WTC11 (cell line): ENCODE measurements at regions not wholly inside any gene's neighbourhood (a gene's known extent, or its start where the extent isn't known, plus 50 kb on each side); places are given as distances from the start of the nearest gene placed in this dataset.

Source experiments
- ATAC-seq: fragments of 200-7000 bp; cut with Tn5 transposase; 2 replicates; pipeline ENCODE4 v1.10.0; 2021; ENCODE audit warnings: mild to moderate bottlenecking, moderate library complexity
- CTCF ChIA-PET: fragments of 300-600 bp; sonication (Branson Sonifier 250); formaldehyde crosslinking; loops from one replicate; lab custom pipeline; 2021; ENCODE audit warnings: antibody characterized with exemption; lab: Charles Lee
- POLR2A ChIA-PET: fragments of 350-600 bp; sonication (Branson Sonifier 250); formaldehyde crosslinking; loops from one replicate; lab custom pipeline; 2021; ENCODE audit warnings: antibody characterized with exemption; lab: Charles Lee
- DNase-seq: peaks from one replicate; pipeline ENCODE4 v3.0.0; 2021; ENCODE audit warnings: low spot score
- H3K27ac Mint-ChIP-seq: 2 replicates; pipeline ENCODE4 v1.8.0; 2021; ENCODE audit warnings: mixed read lengths
- H3K27me3 Mint-ChIP-seq: 2 replicates; pipeline ENCODE4 v1.8.0; 2021; ENCODE audit warnings: low read depth, mild to moderate bottlenecking, moderate library complexity, mixed read lengths
- H3K36me3 Mint-ChIP-seq: 2 replicates; pipeline ENCODE4 v1.8.0; 2021; ENCODE audit warnings: mixed read lengths
- H3K4me1 Mint-ChIP-seq: 2 replicates; pipeline ENCODE4 v1.8.0; 2022; ENCODE audit warnings: mixed read lengths
- H3K4me3 Mint-ChIP-seq: 2 replicates; pipeline ENCODE4 v1.8.0; 2021; ENCODE audit warnings: mild to moderate bottlenecking, moderate library complexity, mixed read lengths
- H3K9me3 Mint-ChIP-seq: 2 replicates; pipeline ENCODE4 v1.8.0; 2021; ENCODE audit warnings: mixed read lengths
- ATF1 ChIP-seq: sonication (generic); formaldehyde crosslinking; IDR thresholded peaks from 2 replicates; pipeline ENCODE4 v1.8.1; 2023; ENCODE audit warnings: mild to moderate bottlenecking, moderate library complexity, missing genetic modification reagents
- ATF2 ChIP-seq: sonication (generic); formaldehyde crosslinking; IDR thresholded peaks from 2 replicates; pipeline ENCODE4 v1.8.1; 2022; ENCODE audit warnings: low read depth, missing genetic modification reagents, borderline replicate concordance
- ATF6 ChIP-seq: sonication (generic); formaldehyde crosslinking; IDR thresholded peaks from 2 replicates; pipeline ENCODE4 v1.8.1; 2023; ENCODE audit warnings: mild to moderate bottlenecking, missing genetic modification reagents
- CREM ChIP-seq: sonication (generic); formaldehyde crosslinking; IDR thresholded peaks from 2 replicates; pipeline ENCODE4 v1.8.1; 2022; ENCODE audit warnings: mild to moderate bottlenecking, missing genetic modification reagents, moderate library complexity
- FOXJ3 ChIP-seq: sonication (generic); formaldehyde crosslinking; IDR thresholded peaks from 2 replicates; pipeline ENCODE4 v1.9.0; 2021; ENCODE audit warnings: missing genetic modification reagents, mild to moderate bottlenecking, borderline replicate concordance
- FOXP4 ChIP-seq: sonication (generic); formaldehyde crosslinking; IDR thresholded peaks from 2 replicates; pipeline ENCODE4 v1.8.0; 2022; ENCODE audit warnings: mild to moderate bottlenecking, missing genetic modification reagents
- GABPB1 ChIP-seq: sonication (generic); formaldehyde crosslinking; IDR thresholded peaks from 2 replicates; pipeline ENCODE4 v1.8.1; 2023; ENCODE audit warnings: mild to moderate bottlenecking, missing genetic modification reagents
- MAX ChIP-seq: sonication (generic); formaldehyde crosslinking; IDR thresholded peaks from 2 replicates; pipeline ENCODE4 v1.8.0; 2022; ENCODE audit warnings: mild to moderate bottlenecking, missing genetic modification reagents
- NFATC4 ChIP-seq: fragments of 250-450 bp; sonication (Bioruptor Pico); IDR thresholded peaks from 2 replicates; pipeline ENCODE4 v1.9.0; 2021; ENCODE audit warnings: mild to moderate bottlenecking
- NR2C2 ChIP-seq: sonication (generic); formaldehyde crosslinking; IDR thresholded peaks from 2 replicates; pipeline ENCODE4 v1.8.0; 2022; ENCODE audit warnings: mild to moderate bottlenecking, missing genetic modification reagents
- USF1 ChIP-seq: sonication (generic); formaldehyde crosslinking; IDR thresholded peaks from 2 replicates; pipeline ENCODE4 v1.8.0; 2022; ENCODE audit warnings: mild to moderate bottlenecking, missing genetic modification reagents
- ZNF416 ChIP-seq: fragments of 250-450 bp; sonication (Bioruptor Pico); IDR thresholded peaks from 2 replicates; pipeline ENCODE4 v1.9.0; 2021; ENCODE audit warnings: mild to moderate bottlenecking, inconsistent platforms
- TF ChIP-seq, protein P1 (sequence below): fragments of 250-450 bp; sonication (Bioruptor Pico); IDR thresholded peaks from 2 replicates; pipeline ENCODE4 v1.9.0; 2021; ENCODE audit warnings: mild to moderate bottlenecking
- TF ChIP-seq, protein P2 (sequence below): fragments of 200-600 bp; IDR thresholded peaks from 2 replicates; pipeline ENCODE4 v1.8.0; 2022; ENCODE audit warnings: antibody characterized with exemption
- TF ChIP-seq, protein P3 (sequence below): sonication (generic); formaldehyde crosslinking; IDR thresholded peaks from 2 replicates; pipeline ENCODE4 v1.8.1; 2023; ENCODE audit warnings: mild to moderate bottlenecking, missing genetic modification reagents, moderate library complexity
- TF ChIP-seq, protein P4 (sequence below): sonication (generic); formaldehyde crosslinking; IDR thresholded peaks from 2 replicates; pipeline ENCODE4 v1.8.0; 2023; ENCODE audit warnings: missing genetic modification reagents

- TF ChIP-seq FOXP4 (CRISPR knock-in tag) (no peak), NR2C2 (CRISPR knock-in tag) (no peak), FOXJ3 (no peak), USF1 (no peak), CREM (no peak), ATF2 (CRISPR knock-in tag) (no peak), ATF1 (no peak)
- TF ChIP-seq, protein P1, sequence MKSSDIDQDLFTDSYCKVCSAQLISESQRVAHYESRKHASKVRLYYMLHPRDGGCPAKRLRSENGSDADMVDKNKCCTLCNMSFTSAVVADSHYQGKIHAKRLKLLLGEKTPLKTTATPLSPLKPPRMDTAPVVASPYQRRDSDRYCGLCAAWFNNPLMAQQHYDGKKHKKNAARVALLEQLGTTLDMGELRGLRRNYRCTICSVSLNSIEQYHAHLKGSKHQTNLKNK (CRISPR knock-in tag), result no peak
These were observed 329.7 kb upstream of the ATP2B1 start (continued) for GRCh38 chr12:90038289-90038688.

GRCh38 chr12:90037740-90038139 lies 329.1 kb upstream of the ATP2B1 start:
- ATAC-seq (no peak), DNase-seq (no peak)
- no peak overlapping the region for H3K4me3 Mint-ChIP-seq
- peaks cover 5% of the 10 kb centered on the region; the same call in 1 of the 2 replicates for H3K9me3 Mint-ChIP-seq
- no peak for TF ChIP-seq MAX (CRISPR knock-in tag)
- TF ChIP-seq, protein P2, sequence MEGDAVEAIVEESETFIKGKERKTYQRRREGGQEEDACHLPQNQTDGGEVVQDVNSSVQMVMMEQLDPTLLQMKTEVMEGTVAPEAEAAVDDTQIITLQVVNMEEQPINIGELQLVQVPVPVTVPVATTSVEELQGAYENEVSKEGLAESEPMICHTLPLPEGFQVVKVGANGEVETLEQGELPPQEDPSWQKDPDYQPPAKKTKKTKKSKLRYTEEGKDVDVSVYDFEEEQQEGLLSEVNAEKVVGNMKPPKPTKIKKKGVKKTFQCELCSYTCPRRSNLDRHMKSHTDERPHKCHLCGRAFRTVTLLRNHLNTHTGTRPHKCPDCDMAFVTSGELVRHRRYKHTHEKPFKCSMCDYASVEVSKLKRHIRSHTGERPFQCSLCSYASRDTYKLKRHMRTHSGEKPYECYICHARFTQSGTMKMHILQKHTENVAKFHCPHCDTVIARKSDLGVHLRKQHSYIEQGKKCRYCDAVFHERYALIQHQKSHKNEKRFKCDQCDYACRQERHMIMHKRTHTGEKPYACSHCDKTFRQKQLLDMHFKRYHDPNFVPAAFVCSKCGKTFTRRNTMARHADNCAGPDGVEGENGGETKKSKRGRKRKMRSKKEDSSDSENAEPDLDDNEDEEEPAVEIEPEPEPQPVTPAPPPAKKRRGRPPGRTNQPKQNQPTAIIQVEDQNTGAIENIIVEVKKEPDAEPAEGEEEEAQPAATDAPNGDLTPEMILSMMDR, result no peak
- TF ChIP-seq, protein P3, sequence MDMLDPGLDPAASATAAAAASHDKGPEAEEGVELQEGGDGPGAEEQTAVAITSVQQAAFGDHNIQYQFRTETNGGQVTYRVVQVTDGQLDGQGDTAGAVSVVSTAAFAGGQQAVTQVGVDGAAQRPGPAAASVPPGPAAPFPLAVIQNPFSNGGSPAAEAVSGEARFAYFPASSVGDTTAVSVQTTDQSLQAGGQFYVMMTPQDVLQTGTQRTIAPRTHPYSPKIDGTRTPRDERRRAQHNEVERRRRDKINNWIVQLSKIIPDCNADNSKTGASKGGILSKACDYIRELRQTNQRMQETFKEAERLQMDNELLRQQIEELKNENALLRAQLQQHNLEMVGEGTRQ (CRISPR knock-in tag), result no peak
- ChIA-PET POLR2A (no interaction called here), CTCF (no interaction called here)
- no peak overlapping the region for H3K27ac Mint-ChIP-seq
- no peaks in the 10 kb centered on the region for H3K27me3 Mint-ChIP-seq
- H3K4me1 Mint-ChIP-seq, result no peaks in the 10 kb centered on the region
- no peaks in the 10 kb centered on the region for H3K36me3 Mint-ChIP-seq

DNA sequence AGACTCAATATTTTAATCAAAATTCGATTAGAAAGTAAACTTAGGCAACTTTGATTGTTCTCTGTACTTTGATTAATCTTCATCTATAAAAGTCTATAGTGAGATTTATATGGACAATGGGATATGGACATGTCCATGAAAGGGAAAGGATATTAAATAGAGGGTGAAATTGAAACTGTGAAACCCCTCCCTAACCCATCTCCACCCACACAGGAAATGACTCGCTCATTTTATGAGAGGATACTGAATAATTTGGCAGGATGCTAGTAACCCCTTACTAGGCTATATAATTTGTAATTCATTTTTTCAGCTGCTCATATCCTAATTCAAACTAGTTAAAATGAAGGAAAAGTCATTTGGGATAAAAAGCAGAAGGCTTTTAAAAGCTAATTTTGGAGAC lies 328.0 kb upstream of the ATP2B1 start:
- H3K4me1 Mint-ChIP-seq, result no peaks in the 10 kb centered on the region
- DNase-seq (no peak), ATAC-seq (no peak)
- ChIA-PET POLR2A (no interaction called here), CTCF (no interaction called here)
- no peaks in the 10 kb centered on the region for H3K27me3 Mint-ChIP-seq
- no peak overlapping the region for H3K27ac Mint-ChIP-seq
- H3K4me3 Mint-ChIP-seq, result no peak overlapping the region
- TF ChIP-seq, protein P1 (CRISPR knock-in tag), result no peak
- TF ChIP-seq NFATC4, result no peak
- TF ChIP-seq ATF6, result no peak
- TF ChIP-seq, protein P4, sequence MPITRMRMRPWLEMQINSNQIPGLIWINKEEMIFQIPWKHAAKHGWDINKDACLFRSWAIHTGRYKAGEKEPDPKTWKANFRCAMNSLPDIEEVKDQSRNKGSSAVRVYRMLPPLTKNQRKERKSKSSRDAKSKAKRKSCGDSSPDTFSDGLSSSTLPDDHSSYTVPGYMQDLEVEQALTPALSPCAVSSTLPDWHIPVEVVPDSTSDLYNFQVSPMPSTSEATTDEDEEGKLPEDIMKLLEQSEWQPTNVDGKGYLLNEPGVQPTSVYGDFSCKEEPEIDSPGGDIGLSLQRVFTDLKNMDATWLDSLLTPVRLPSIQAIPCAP (CRISPR knock-in tag), result no peak
- no peak for TF ChIP-seq CREM
- no peak for TF ChIP-seq GABPB1 (CRISPR knock-in tag)
- TF ChIP-seq ZNF416, result no peak
- H3K36me3 Mint-ChIP-seq, result no peaks in the 10 kb centered on the region
- peaks cover 5% of the 10 kb centered on the region; the same call in 1 of the 2 replicates for H3K9me3 Mint-ChIP-seq
